GM04503 (cell line): ENCODE measurements at regions not wholly inside any gene's neighbourhood (a gene's known extent, or its start where the extent isn't known, plus 50 kb on each side); places are given as distances from the start of the nearest gene placed in this dataset.
"Not testable (repeated sequence)": the region's sequence is repeated elsewhere in the genome, so short reads cannot be mapped to it uniquely, and the experiment has no call there.

Source experiments
- DNase-seq: peaks from one replicate; pipeline ENCODE4 v3.0.0-alpha.2; 2012; ENCODE audit warnings: low read depth

DNA sequence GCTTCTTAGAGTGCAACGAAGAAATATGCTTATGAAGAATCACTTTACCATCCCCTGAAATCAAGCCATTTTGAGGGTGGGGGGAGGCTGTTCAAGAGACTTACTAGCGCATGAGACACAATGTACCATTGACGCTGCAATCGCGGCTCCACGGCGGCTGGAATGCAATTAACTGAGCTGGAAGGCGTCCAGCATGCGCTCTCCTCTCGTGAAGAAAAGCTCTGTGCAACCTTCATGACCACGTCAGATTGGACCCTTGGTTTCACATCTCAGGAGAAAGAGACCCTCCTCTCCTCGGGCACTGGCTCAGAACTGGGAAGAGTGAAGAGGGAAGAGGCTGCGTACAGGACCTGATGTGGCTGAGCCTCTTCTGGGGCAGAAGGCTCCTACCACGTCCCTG, 138.5 kb upstream of the IRX2 start:
- no peak for DNase-seq

DNA sequence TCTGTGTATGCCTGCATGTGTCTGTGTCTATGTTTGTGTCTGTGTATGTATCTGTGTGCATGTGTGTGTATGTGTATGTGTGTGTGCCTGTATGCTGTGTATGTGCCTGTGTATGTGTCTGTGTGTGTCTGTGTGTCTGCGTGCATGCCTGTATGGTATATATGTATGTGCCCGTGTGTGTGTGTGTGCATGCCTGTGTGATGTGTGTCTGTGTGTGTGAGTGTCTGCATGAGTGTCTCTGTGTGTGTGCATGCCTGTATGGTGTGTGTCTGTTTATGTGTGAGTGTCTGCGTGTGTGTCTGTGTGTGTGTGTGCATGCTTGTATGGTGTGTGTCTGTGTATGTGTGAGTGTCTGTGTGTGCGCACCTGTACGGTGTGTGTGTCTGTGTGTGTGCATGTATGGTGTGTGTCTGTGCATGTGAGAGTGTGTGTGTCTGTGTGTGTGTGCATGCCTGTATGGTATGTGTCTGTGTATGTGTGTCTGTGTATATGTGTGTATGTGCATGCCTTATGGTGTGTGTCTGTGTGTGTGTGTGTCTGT, 137.1 kb upstream of the IRX2 start:
- DNase-seq = no peak

DNA sequence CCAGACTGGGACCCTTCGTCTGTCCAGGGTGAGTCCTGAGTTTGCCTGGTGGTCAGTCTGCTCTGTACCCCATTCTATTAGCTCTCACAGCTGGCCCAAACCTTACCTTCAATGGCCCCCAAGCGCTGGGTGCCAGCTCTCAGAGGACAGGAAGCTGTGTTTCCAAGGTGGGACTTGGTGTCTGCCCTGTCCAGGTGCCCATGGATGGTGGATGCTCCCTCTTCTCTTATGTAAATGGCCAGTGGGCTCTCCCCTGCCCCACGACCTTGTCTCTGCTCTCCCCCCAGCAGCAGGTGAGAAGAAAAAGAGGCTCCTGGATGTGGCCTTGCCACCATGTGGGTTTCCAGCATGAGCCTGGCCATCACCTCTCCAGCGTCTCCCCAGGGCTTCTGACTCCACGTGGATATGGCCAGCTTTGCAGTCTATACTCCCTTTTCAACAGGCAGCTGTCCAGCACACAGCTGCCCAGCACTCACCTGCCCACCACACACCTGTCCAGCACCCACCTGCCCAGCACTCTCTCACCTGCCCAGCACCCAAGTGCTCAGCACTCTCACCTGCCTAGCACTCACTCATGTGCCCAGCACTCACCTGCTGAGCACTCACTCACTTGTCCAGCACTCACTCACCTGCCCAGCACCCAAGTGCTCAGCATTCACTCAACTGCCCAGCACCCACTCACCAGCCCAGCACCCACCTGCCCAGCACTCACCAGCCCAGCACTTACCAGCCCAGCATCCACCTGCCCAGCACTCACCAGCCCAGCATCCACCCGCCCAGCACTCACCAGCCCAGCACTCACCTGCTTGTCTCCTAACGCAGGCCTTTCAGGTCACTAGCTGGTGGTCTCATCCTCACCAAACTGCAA, 136.2 kb upstream of the IRX2 start:
- no peak for DNase-seq

DNA sequence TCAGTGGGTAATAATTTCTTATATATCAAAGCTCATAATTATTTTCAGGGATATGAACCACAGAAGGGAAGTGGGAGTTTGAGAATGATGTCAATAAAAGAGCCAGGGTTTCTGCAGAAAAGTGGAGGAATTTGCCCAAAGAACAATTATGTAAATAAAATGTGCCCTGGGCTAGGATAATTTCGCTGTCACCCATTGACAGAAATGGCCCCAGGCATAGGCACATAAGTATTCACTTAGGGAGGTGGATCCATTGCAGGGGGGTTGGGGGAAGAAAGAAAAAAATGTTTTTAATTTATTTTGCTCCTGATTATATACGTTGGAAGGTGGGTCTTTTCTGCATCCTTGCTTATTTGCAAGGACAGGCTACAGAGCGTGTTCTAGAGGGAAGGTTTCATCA, 135.1 kb upstream of the IRX2 start:
- DNase-seq = no peak

DNA sequence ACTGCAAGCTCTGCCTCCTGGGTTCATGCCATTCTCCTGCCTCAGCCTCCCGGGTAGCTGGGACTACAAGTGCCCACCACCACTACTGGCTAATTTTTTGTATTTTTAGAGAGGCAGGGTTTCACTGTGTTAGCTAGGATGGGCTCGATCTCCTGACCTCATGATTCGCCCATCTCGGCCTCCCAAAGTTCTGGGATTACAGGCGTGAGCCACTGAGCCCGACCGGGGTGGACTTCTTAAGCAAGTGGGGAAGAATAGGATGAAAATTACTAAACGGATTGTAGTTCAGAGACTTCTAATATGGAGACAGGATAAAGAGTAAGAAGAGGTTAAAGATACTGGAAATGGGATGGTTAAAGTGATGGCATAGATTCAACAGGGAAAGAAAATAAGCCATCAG, 132.3 kb upstream of the IRX2 start:
- DNase-seq = no peak

DNA sequence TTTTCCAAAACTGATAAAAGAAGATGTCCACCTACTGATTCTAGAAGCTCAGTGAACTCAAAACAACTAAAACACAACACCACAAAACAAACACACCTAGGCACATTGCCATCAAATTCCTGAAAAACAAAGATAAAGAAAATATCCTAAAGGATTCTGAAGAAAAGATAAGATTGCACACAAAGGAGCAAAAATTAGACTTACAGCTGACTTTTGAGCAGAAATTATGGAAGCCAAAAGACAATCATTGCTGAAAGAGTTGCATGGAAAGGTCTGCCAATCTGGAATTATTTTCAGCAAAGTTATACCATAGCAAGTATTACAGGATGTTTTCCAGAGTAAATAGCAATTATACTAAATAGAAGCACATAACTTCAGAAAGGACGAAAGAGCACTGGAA, 128.2 kb upstream of the IRX2 start:
- DNase-seq = no peak

DNA sequence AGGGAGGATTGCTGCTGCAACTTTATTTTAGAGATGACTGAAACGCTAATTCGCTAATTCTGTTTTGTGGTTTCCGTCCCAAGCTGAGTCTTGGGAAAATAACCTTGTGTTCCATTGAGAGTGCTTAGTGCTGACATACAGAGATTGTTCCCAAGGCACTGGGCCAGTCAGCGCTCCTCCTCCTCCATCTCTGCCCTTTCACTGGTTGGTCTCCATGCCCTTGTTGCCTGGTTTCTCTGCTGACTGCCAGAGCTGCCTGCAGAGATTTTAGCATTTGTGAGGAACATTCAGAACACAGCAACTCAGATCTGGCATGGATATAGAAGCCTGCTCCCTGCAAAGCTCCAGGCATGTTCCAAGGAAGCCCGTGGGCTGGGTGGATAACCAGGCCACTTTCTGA, 126.0 kb upstream of the IRX2 start:
- DNase-seq = no peak

DNA sequence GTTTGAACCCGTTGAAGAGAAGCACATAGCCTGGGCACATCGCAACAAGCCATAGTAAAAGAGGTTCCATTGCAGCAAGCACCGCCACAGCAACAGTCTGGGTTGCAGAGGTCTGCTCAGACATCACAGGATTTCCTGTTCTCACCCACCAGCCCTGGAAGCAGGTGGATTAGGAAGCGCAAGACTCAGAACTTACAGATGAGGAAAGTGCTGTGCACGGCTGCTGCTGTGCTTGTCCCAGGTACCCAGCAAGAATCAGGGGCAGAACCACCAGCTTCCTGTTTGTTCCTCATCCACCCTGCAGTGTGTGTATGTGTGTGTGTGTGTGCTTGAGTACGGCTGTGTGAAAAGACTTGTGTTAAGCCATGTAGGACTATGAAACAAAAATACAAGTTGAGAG, 124.7 kb upstream of the IRX2 start:
- DNase-seq = no peak

DNA sequence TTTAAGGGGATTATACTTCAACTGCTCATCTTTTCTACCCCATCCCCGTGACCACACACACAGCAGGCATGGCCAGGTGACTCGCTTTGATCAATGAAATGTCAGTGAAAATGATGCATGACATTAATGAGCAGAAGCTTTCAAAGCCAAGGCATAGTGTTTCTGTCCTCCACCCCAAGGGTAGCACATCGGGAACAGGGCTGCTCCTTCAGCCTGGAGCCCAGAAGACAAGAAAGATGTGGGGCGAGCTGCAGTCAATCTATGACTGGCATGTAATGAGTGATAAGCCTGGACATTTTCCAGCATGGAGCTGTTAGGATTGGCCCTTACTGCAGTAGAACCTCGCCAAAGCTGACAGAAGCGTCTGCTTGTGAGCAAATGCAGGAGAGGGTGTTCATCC, 122.6 kb upstream of the IRX2 start:
- DNase-seq = no peak

DNA sequence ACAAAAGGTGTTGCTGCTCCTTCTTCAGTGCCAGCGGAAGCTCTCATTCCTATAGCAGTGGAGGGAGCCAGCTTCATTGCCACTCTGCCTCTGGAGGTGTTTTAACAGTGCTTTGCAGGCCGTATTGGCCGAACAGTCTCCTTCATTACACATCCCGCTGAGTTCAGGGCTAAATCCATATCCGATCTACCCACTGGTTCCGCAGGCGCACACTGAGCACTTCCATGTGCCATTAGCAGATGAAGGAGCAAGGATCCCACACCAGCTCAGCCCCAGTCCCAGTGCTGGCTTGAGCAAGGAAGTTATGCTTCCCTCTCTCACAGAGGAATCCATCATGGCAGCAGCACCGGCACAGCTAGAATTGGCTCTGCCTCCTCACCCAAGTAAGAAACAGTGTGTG, 121.2 kb upstream of the IRX2 start:
- DNase-seq = no peak

DNA sequence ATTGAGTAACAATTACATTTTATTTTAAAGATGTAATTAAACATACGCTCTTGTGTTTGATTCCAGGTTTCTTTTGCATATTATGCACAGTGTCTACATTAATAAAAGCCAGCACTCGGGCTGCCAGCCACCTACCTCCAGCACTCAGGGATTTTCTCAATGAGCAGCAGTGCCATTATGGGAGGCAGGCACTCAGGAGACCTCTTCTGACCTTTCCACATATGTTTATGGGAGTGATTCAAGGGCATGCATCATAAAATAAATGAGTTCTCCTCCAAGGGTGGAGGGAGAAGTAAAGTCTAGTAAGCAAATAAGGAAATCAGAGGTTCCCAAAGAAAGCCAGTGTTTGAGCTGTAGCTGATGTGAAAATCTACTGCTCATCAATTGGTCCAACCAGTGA, 119.8 kb upstream of the IRX2 start:
- DNase-seq = no peak

DNA sequence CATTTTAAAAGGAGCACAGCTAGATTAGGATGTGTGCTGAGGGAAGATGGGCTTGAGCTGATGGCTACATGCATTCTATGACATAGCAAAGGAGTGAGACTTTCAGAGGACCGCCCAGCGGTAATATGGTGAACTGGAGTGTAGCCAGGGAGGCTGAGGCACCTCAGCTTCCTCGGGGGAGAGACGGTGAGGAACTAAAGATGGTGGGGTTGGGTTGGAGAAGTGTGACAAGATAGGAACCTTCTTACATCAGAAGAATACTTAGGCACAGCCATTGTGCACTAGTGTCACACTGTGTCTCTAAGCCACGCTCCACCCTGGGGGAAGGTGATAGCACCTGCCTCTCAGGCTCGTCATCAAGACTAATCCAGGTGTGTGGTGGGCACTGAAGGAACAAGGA, 118.0 kb upstream of the IRX2 start:
- no peak for DNase-seq

DNA sequence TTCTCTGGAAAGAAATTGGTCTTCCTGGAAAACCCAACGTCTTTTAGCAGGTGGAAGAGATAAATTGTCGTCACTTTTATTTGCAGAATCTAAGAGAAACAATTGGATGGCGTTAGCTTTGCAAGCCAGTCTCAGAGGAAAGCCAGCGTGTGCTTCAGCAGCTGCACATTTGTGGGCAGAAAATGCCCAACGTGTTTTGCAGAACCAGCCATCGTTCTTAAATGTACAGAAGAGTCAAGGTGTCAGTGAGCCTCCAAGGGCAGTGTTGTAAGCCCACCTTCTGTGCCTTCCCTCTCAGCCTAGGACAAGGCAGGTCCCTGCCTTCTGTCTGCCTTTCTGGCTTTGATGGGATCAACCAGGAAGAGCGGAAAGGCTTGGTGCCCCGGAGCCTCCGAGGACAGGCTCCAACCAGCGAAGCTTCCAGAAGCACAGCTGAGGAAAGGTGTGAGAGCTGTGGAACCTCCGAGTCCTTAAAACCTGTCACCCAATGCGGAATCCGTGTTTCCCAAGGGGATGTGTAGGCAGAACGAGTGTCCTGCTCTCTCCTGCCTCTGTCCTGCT, 116.0 kb upstream of the IRX2 start:
- no peak for DNase-seq

DNA sequence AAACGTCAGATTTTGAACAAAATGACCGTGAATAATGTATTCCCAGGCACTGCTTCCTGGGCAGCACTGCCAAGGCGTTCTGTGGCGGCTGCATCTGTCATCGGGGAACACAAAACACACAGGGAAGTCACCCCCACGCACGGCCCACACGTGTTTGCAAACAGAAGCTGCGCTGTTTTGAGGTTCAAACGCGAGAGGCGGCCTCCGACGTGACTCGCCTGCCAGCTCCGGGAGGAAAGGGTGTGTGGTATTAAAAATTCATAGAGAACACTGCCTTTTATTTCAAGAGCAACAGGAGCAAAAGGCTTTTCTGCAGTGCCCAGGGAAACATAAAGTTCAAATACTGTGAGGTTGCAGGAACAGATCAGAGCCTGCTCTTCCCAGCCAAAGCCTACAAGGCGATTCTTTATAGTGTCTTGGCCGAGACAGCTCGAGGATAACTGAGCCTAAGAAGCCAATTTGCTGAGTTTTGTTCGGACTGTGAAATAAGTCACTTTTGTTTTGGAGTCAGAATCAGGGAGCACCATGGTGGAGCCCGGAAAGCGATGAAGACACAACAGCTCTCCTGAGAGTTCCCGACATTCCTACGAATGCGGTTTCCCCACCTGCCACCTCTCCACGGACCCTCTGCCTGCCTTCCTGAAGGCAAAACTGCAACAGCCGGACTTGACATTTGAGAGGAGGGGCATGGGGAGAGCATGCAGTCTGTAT, 115.3 kb upstream of the IRX2 start:
- DNase-seq = no peak

DNA sequence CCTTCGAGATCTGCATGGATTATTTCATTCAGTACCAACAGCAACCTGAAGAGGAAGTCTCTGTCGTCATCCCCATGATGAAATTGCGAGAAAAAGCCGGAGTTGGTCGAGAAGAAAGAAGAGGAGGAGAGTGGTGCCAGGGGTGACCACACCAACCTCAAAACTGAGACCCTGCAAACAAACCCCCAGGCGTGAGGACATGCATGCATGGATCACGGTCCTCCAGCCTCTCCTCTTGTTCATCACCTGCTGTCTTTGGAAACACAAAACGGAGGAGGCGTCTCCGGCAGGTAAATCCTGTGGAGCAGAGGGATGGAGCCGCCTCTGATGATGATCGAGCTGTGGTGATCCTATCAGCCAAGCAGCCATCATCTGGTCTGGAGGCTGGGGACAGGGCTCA, 114.4 kb upstream of the IRX2 start:
- no peak for DNase-seq

DNA sequence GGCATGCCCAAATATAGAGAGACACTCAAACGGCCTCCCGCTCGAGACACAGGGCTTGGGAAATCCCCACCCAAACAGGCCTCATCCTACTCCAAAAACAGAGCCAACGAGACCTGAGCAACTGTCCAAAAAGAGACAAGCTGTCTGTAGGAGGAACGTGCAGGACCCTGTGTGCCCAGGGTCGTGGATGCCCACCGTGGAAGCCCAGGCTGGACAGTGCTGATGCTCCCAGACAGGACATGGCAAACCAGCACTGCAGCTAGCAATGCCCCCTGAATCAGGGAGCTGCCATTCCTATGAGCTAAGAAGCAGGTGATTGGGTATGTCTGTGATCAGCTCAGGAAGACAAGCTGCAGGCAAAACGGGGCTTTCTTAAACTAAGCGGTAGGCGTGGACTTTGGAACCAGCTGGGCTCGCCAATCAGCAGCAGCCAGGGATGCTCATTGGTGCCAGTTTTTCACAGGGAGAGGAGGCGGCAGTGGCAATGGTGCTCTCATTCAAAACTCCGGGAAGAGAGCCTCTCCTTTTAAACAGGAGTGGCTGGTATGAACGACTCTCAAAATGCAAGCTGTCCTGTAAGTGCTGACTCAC, 113.1 kb upstream of the IRX2 start:
- DNase-seq = no peak

DNA sequence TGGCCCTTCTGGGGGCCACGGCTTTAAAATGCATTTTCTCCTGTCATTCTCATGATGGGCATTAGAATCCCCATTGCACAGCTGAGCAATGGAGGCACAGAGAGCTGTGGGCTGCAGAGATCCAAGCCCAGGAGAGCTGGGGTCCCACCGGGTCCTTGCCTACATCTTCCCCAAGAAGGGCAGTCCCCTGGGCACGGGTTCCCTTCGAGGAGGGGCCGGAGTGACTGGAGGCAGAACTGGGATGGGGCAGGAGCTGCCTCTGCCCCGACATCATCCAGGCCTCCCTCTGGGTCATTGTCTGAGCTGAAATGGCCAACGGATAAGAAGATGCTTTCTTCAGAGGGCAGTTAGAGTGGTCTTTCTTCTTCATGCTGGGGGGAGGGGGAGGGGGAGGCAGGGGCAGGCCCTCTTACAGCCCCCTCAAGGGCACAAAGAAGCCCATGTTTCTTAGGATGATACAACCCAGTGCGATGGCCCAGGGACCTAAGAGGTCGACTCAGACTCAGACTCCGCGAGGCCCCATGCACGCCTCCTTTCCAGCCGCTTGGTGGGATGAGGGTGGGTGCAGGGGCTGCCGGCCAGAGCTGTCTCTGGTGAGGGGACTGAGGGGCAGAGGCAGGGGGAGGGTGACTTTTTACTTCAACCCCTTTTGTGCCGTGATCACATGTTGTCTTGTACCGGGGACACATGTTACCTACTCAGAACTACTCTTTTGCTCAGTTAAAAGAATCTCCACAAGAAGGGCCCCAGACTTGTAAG, 112.4 kb upstream of the IRX2 start:
- no peak for DNase-seq

DNA sequence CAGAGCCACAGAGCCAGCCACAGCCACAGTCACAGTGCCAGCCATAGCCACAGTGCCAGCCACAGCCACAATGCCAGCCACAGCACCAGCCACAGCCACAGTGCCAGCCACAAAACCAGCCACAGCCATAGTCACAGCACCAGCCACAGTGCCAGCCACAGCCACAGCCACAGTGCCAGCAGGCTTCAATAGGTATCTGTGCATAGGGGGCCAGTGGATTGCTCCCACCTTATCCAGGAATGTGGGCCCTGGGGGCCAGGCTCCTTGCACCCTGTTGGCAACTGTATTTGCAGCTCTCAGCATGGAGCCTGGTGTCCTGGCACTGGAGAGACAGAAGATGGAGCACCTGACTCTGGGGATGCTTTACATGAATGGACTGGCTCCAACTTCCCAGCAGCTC, 111.7 kb upstream of the IRX2 start:
- no peak for DNase-seq

DNA sequence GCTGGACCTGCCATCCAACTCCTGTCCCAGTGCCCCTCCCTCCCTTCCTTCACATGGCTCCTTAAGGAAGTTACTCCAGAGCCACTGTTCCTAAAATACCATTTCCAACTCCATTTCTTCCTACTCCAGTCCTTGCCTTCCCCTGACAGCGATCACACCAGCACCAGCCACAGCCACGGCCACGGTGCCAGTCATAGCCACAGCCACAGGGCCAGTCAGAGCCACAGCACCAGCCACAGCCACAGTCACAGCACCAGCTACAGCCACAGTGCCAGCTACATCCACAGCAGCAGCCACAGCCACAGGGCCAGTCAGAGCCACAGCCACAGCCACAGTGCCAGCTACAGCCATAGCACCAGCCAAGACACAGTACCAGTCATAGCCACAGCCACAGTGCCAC, 110.7 kb upstream of the IRX2 start:
- DNase-seq = not testable (repeated sequence)

DNA sequence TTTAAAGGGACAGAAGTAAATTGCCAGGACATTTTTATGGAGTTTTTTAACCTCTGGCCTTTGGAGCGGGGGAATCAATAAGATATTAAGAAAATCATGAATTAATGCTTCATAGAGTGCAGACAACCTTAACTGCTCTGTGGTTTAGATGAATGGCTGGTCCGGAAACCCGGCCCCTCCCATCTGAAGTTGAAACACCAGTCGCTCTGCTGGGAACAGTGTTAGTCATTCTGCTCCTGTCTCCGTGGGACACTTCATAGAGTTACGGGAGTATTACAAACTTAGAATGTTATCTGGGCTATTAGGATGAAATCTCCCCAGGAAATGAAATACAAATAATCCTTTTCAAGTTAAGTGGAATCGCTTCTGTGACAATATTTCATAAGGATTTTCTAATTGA, 110.1 kb upstream of the IRX2 start:
- DNase-seq = no peak

DNA sequence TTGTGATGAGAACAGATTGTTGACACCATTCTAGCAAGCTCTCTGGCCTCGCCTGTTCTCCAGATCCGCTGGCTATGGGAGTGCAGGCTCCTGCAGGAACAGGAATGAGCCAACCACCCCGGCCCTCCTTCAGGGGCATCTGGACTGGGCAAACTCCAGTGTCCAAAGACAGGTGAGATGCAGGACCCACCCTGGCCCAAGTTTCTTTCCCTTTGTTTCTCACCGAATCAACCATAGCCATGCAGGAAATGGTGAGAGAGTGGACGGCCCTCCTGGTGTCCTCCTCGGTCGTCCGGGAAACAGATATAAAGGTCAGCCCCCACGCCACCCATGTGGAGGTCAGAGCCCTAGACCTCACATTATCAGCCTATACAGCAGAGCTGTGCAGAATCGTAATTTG, 108.6 kb upstream of the IRX2 start:
- DNase-seq = no peak

DNA sequence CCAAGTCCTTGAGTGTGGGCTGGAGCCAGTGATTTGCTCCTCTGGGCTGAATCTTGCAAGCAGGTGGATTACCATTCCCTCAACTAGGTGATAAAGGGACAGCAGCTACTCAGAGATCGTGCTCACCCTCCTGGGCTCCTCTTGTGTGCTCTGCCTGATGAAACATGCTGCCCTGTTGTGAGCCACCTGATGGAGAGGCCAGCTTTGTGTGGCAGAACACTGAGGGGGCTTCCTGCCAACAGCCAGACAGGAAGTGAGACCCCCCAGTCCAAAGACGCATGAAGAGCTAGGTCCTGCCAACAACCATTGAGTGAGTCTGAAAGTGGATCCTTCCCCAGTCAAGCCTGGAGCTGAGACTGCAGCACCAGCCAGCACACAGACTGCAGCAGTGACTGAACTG, 106.4 kb upstream of the IRX2 start:
- no peak for DNase-seq
